Nephron (organoid): ENCODE measurements at regions not wholly inside any gene's neighbourhood (a gene's known extent, or its start where the extent isn't known, plus 50 kb on each side); places are given as distances from the start of the nearest gene placed in this dataset.
"Not testable (repeated sequence)": the region's sequence is repeated elsewhere in the genome, so short reads cannot be mapped to it uniquely, and the experiment has no call there.

Experiments
- H3K27ac Mint-ChIP-seq, 3 experiments: 2 replicates each; pipeline ENCODE4 v1.8.0; 2020; ENCODE audit warnings: mixed read lengths in 3 of 3, mild to moderate bottlenecking in 2 of 3, moderate library complexity in 1 of 3
- H3K27me3 Mint-ChIP-seq: 2 replicates; pipeline ENCODE4 v1.8.0; 2021; ENCODE audit warnings: low read depth, mild to moderate bottlenecking, moderate library complexity, mixed read lengths
- H3K36me3 Mint-ChIP-seq: 2 replicates; pipeline ENCODE4 v1.8.0; 2020; ENCODE audit warnings: low read depth, mixed read lengths
- H3K4me1 Mint-ChIP-seq: 2 replicates; pipeline ENCODE4 v1.8.0; 2020; ENCODE audit warnings: mixed read lengths
- H3K4me3 Mint-ChIP-seq, 3 experiments: 2 replicates each; pipeline ENCODE4 v1.8.0; 2020; ENCODE audit warnings: mild to moderate bottlenecking in 3 of 3, mixed read lengths in 3 of 3, moderate library complexity in 2 of 3
- H3K9me3 Mint-ChIP-seq: 2 replicates; pipeline ENCODE4 v1.8.0; 2020; ENCODE audit warnings: mixed read lengths
- TF ChIP-seq, protein P1 (sequence below), 3 experiments: fragments of 200-600 bp; sonication (generic); IDR thresholded peaks; one replicate each; pipeline ENCODE4 v1.5.0; 2021; ENCODE audit warnings: antibody characterized with exemption in 3 of 3; ENCODE audit not compliant: unreplicated experiment in 3 of 3

- Mint-ChIP-seq H3K27me3 (no peaks in the 10 kb centered on the region), H3K36me3 (no peaks in the 10 kb centered on the region), H3K4me1 (no peaks in the 10 kb centered on the region), H3K4me3 (no peak overlapping the region), H3K27ac (no peak overlapping the region), H3K9me3 (peaks cover 8% of the 10 kb centered on the region)
- TF ChIP-seq, protein P1, sequence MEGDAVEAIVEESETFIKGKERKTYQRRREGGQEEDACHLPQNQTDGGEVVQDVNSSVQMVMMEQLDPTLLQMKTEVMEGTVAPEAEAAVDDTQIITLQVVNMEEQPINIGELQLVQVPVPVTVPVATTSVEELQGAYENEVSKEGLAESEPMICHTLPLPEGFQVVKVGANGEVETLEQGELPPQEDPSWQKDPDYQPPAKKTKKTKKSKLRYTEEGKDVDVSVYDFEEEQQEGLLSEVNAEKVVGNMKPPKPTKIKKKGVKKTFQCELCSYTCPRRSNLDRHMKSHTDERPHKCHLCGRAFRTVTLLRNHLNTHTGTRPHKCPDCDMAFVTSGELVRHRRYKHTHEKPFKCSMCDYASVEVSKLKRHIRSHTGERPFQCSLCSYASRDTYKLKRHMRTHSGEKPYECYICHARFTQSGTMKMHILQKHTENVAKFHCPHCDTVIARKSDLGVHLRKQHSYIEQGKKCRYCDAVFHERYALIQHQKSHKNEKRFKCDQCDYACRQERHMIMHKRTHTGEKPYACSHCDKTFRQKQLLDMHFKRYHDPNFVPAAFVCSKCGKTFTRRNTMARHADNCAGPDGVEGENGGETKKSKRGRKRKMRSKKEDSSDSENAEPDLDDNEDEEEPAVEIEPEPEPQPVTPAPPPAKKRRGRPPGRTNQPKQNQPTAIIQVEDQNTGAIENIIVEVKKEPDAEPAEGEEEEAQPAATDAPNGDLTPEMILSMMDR (IDR thresholded peaks at IDR 0.05; ENCODE audit: unreplicated experiment in 3 of 3), result no peak
These were observed 75.9 kb upstream of the CADPS start for GRCh38 chr3:62951037-62951613.

GRCh38 chr3:62951880-62952279, 76.7 kb upstream of the CADPS start:
- not testable (repeated sequence) for H3K36me3 Mint-ChIP-seq, H3K4me3 Mint-ChIP-seq, H3K27ac Mint-ChIP-seq, H3K27me3 Mint-ChIP-seq, H3K9me3 Mint-ChIP-seq, H3K4me1 Mint-ChIP-seq

GRCh38 chr3:62954580-62954979, 79.4 kb upstream of the CADPS start:
- Mint-ChIP-seq H3K4me1 (no peaks in the 10 kb centered on the region), H3K27me3 (no peaks in the 10 kb centered on the region), H3K36me3 (no peaks in the 10 kb centered on the region), H3K4me3 (no peak overlapping the region), H3K9me3 (peaks cover 8% of the 10 kb centered on the region), H3K27ac (no peak overlapping the region)
- TF ChIP-seq, protein P1 (IDR thresholded peaks at IDR 0.05; ENCODE audit: unreplicated experiment in 3 of 3), result no peak

DNA sequence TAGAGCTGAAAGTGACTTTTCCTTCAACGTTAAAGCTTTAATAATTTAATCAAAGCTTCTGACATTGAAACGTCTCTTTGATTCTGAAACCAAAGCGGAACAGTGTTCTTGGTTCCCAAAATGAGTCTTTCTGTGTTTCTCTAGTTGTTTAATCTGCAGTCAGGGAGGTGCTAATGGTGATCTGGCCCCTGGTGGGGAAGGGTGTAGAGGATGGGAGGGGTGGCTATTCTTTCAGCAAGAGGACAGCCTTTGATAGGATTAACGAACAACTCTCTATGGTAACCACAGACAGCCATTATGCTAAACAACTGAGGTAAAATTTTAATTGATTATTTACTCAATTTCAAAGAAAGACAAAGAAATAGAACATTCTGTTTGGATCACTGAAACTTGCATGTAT, 79.9 kb upstream of the CADPS start:
- TF ChIP-seq, protein P1 (IDR thresholded peaks at IDR 0.05; ENCODE audit: unreplicated experiment in 3 of 3), result no peak
- Mint-ChIP-seq H3K4me3 (no peak overlapping the region), H3K4me1 (no peaks in the 10 kb centered on the region), H3K9me3 (peaks cover 8% of the 10 kb centered on the region), H3K27me3 (no peaks in the 10 kb centered on the region), H3K27ac (no peak overlapping the region), H3K36me3 (no peaks in the 10 kb centered on the region)

GRCh38 chr3:62956411-62956810, 81.2 kb upstream of the CADPS start:
- H3K4me1 Mint-ChIP-seq, result no peaks in the 10 kb centered on the region
- no peak overlapping the region for H3K4me3 Mint-ChIP-seq
- H3K27ac Mint-ChIP-seq, result no peak overlapping the region
- no peaks in the 10 kb centered on the region for H3K36me3 Mint-ChIP-seq
- H3K9me3 Mint-ChIP-seq, result peaks cover 2% of the 10 kb centered on the region
- TF ChIP-seq, protein P1 (IDR thresholded peaks at IDR 0.05; ENCODE audit: unreplicated experiment in 3 of 3), result no peak
- no peaks in the 10 kb centered on the region for H3K27me3 Mint-ChIP-seq

DNA sequence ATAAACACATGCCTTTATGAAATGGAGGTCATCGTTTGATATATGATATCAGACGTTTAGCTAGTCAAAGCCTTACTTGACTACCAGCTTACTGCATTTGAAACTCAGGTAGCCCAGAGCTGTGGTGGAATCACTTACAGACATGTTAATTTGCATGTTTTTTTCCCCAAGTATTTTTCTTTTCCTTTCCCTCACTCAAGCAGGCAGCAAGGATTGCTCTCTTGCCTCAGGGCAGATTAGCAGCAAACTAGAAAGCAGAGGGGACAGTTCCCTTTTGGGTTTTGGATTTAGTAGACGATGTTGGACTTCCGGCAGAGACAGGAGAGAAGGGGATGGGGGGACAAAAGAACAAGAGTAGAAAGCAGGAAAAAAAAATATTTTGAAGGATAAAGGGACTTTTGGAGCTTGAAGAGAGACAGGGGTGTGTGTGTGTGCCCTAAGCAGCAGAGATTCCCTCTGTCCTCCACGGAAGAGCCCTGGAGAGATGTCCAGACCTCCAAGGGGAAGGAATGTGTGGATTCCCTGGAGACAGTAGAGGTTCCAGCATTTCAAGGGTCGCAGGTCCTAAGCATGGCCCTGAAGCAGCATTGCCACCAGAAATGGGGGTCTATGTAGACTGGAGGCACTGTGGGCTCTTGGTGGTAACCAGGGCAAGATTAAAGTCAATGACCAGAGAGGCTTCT, 86.8 kb upstream of the CADPS start:
- H3K9me3 Mint-ChIP-seq, result no peaks in the 10 kb centered on the region
- no peak overlapping the region for H3K4me3 Mint-ChIP-seq
- peaks cover 4% of the 10 kb centered on the region for H3K27me3 Mint-ChIP-seq
- H3K4me1 Mint-ChIP-seq, result peaks cover 4% of the 10 kb centered on the region
- no peaks in the 10 kb centered on the region for H3K36me3 Mint-ChIP-seq
- TF ChIP-seq, protein P1 (IDR thresholded peaks at IDR 0.05; ENCODE audit: unreplicated experiment in 3 of 3), result no peak
- H3K27ac Mint-ChIP-seq, result no peak overlapping the region
